ENCODE measurements at regions not wholly inside any gene's neighbourhood (a gene's known extent, or its start where the extent isn't known, plus 50 kb on each side); places are given as distances from the start of the nearest gene placed in this dataset.

GRCh38 chr11:41982276-41982675 is 522.8 kb upstream of the LRRC4C start:
- DNase-seq: no peak

GRCh38 chr11:41982975-41983374 is 523.5 kb upstream of the LRRC4C start:
- DNase-seq: no peak

GRCh38 chr11:41983475-41983874 is 524.0 kb upstream of the LRRC4C start:
- DNase-seq: no peak

GRCh38 chr11:41984023-41984422 is 524.6 kb upstream of the LRRC4C start:
- DNase-seq: no peak

GRCh38 chr11:41985799-41986198 is 526.3 kb upstream of the LRRC4C start:
- no peak for DNase-seq

GRCh38 chr11:41988951-41989572 is 529.6 kb upstream of the LRRC4C start:
- DNase-seq: no peak

- no peak for DNase-seq
These were observed 530.5 kb upstream of the LRRC4C start for GRCh38 chr11:41989823-41990380.

- DNase-seq: no peak
These were observed 537.1 kb upstream of the LRRC4C start for GRCh38 chr11:41996533-41996932.

GRCh38 chr11:41997844-41998401 is 538.5 kb upstream of the LRRC4C start:
- no peak for DNase-seq

- no peak for DNase-seq
These were observed 539.6 kb upstream of the LRRC4C start for GRCh38 chr11:41999066-41999465.

- no peak for DNase-seq
These were observed 544.3 kb upstream of the LRRC4C start for GRCh38 chr11:42003801-42004200.

- no peak for DNase-seq
These were observed 547.3 kb upstream of the LRRC4C start for GRCh38 chr11:42006766-42007165.

- DNase-seq: no peak
These were observed 552.8 kb upstream of the LRRC4C start for GRCh38 chr11:42012271-42012670.

- DNase-seq: no peak
These were observed 554.3 kb upstream of the LRRC4C start for GRCh38 chr11:42013656-42014201.

- no peak for DNase-seq
These were observed 562.5 kb upstream of the LRRC4C start for GRCh38 chr11:42021911-42022310.

- no peak for DNase-seq
These were observed 563.8 kb upstream of the LRRC4C start for GRCh38 chr11:42023267-42023666.

GRCh38 chr11:42025121-42025803 is 565.8 kb upstream of the LRRC4C start:
- no peak for DNase-seq

- no peak for DNase-seq
These were observed 575.4 kb upstream of the LRRC4C start for GRCh38 chr11:42034826-42035225.

- no peak for DNase-seq
These were observed 576.7 kb upstream of the LRRC4C start for GRCh38 chr11:42036201-42036600.

- no peak for DNase-seq
These were observed 583.9 kb upstream of the LRRC4C start for GRCh38 chr11:42043312-42043711.

GRCh38 chr11:42047637-42048555 is 588.4 kb upstream of the LRRC4C start:
- no peak for DNase-seq

- no peak for DNase-seq
These were observed 589.7 kb upstream of the LRRC4C start for GRCh38 chr11:42049186-42049585.

GRCh38 chr11:42049650-42050049 is 590.2 kb upstream of the LRRC4C start:
- DNase-seq: peak; percentile 1

All from MV-4-11 (cell line).